ENCODE measurements at regions not wholly inside any gene's neighbourhood (a gene's known extent, or its start where the extent isn't known, plus 50 kb on each side); places are given as distances from the start of the nearest gene placed in this dataset.
"Not testable (repeated sequence)": the region's sequence is repeated elsewhere in the genome, so short reads cannot be mapped to it uniquely, and the experiment has no call there.

DNA sequence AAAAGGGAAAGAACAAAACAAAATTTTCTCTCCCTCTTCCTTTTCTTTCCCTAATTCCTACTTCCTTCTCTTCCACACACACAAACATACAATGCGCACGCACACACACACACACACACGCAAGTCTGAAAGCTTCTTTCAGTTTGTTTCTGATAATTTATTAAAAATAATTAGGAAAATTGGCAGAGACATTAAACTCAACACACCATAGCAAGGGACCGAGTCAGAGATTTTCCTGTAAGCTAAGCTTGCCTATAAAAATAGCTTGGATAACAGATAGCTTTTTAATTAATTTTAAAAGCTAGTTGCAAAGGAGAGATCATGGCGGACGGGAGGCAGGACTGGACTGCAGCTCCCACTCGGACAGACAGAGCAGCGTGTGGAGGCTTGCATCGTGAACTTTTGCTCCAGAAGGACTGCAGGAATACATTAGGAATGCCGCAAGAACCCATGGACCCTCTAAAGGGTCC is 92.6 kb upstream of the MAPK10 start:
- DNase-seq (no peak), ATAC-seq (peak in 2 of 4 donors; percentile 24 to 62), FAIRE-seq (no peak)
- intact Hi-C loops (cut with DNase I), result no loop called here
- no peaks in the 10 kb centered on the region for H3K36me3 ChIP-seq
- no peaks in the 10 kb centered on the region for H3K9me3 ChIP-seq
- no peaks in the 10 kb centered on the region for H3K27me3 ChIP-seq
- 89 to 91% methylated on average over 10 of the region's 10 CpGs for WGBS, 2 donors
- peak overlapping the region in 2 of 4 donors; percentile 13 to 33 for H3K27ac ChIP-seq
- peak overlapping the region in 1 of 4 donors; percentile 14 for H3K4me3 ChIP-seq
- TF ChIP-seq, protein P1, sequence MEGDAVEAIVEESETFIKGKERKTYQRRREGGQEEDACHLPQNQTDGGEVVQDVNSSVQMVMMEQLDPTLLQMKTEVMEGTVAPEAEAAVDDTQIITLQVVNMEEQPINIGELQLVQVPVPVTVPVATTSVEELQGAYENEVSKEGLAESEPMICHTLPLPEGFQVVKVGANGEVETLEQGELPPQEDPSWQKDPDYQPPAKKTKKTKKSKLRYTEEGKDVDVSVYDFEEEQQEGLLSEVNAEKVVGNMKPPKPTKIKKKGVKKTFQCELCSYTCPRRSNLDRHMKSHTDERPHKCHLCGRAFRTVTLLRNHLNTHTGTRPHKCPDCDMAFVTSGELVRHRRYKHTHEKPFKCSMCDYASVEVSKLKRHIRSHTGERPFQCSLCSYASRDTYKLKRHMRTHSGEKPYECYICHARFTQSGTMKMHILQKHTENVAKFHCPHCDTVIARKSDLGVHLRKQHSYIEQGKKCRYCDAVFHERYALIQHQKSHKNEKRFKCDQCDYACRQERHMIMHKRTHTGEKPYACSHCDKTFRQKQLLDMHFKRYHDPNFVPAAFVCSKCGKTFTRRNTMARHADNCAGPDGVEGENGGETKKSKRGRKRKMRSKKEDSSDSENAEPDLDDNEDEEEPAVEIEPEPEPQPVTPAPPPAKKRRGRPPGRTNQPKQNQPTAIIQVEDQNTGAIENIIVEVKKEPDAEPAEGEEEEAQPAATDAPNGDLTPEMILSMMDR (IDR thresholded peaks at IDR 0.05), result no peak
- H3K4me1 ChIP-seq, result no peaks in the 10 kb centered on the region

DNA sequence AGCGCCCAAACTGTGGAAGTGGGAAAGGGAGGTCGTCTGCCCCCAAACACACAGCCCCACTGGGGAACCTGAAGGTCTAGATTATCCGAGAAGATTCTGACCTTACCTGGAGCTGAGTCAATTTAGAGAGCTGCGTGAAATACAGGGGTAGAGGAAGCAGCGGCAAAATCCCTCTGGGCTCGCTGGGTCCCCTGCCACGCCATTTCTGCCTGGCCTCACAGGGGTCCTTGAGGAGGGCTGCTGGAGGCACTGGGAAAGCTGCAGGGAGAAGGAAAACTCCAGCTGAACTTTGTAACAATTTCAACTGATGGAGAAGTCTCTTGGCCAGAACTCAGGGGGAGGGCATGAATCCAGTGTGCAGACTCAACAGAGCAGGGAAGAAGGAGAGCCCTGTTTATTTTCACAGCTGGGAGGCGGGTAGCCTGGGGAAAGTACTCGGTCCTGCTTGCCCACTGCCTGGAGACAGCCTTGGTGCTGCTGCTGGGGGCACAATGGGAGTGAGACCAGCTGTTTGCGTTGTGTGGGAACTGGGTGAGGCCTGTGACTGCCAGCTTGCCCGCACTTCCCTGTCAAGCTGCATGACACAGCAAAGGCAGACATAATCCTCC is 93.2 kb upstream of the MAPK10 start:
- 70 to 74% methylated on average over 11 of the region's 11 CpGs for WGBS, 2 donors
- Histone ChIP-seq H3K4me3 (peak overlapping the region in 1 of 4 donors; percentile 14), H3K27ac (peak overlapping the region in 2 of 4 donors; percentile 13 to 33)

DNA sequence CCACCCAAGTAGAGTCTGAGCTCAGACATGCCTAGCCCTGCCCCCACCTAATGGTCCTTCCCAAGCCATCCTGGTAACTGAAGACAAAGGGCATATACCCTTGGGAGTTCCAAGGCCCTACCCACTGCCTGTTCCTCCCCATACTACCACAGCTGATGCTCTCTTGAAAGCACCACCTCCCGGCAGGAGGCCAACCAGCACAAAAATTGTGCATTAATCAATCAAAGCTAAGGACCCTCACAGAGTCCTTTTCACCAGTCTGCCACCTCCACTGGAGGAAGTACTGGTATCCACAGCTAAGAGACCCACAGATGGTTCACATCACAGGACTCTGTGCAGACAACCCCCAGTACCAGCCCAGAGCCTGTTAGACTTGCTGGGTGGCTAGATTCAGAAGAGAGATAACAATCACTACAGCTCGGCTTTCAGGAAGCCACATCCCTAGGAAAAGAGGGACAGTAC is 93.8 kb upstream of the MAPK10 start:
- H3K9me3 ChIP-seq; H3K27ac ChIP-seq; DNase-seq; H3K4me3 ChIP-seq; H3K27me3 ChIP-seq; H3K36me3 ChIP-seq; FAIRE-seq; H3K4me1 ChIP-seq; intact Hi-C loops (cut with DNase I): not testable (repeated sequence)
- 54 to 69% methylated on average over 2 of the region's 2 CpGs for WGBS, 2 donors
- ATAC-seq, result peak in 1 of 4 donors; percentile 17

More for the DNA sequence above, 93.2 kb upstream of the MAPK10 start:
- Histone ChIP-seq H3K36me3 (no peaks in the 10 kb centered on the region), H3K4me1 (no peaks in the 10 kb centered on the region), H3K27me3 (no peaks in the 10 kb centered on the region), H3K9me3 (no peaks in the 10 kb centered on the region)
- TF ChIP-seq, protein P1 (IDR thresholded peaks at IDR 0.05), result no peak
- peak in 2 of 6 donors; percentile 6 to 19 for DNase-seq
- intact Hi-C loops (cut with DNase I), result no loop called here
- FAIRE-seq, result no peak
- peak in 3 of 4 donors; percentile 56 to 88 (median 69) for ATAC-seq

DNA sequence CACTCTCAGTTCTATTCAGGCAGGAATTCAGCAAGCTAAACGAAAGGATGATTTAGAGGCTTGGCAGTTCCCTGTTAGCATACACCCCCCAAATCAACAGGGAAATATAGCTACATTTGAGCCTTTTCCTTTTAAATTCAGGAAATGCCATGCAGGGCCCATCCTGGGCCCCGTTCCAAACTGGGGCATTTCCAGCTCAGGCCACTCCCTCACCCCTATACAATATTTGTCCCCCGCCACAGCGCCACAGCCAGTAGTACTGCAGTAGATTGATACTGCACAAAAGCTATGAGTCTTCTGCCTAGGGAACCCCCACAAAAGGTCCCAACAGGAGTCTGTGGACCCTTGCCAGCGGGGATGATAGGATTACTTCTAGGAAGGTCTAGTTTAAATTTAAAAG is 102.0 kb upstream of the MAPK10 start:
- DNase-seq (no peak), ATAC-seq (no peak), FAIRE-seq (no peak)
- Histone ChIP-seq H3K27ac (no peak overlapping the region), H3K9me3 (no peaks in the 10 kb centered on the region), H3K27me3 (no peaks in the 10 kb centered on the region), H3K4me3 (no peak overlapping the region), H3K36me3 (no peaks in the 10 kb centered on the region), H3K4me1 (no peaks in the 10 kb centered on the region)
- 90 to 94% methylated on average over 5 of the region's 5 CpGs for WGBS, 2 donors
- TF ChIP-seq, protein P1 (IDR thresholded peaks at IDR 0.05), result no peak
- intact Hi-C loops (cut with DNase I), result no loop called here

DNA sequence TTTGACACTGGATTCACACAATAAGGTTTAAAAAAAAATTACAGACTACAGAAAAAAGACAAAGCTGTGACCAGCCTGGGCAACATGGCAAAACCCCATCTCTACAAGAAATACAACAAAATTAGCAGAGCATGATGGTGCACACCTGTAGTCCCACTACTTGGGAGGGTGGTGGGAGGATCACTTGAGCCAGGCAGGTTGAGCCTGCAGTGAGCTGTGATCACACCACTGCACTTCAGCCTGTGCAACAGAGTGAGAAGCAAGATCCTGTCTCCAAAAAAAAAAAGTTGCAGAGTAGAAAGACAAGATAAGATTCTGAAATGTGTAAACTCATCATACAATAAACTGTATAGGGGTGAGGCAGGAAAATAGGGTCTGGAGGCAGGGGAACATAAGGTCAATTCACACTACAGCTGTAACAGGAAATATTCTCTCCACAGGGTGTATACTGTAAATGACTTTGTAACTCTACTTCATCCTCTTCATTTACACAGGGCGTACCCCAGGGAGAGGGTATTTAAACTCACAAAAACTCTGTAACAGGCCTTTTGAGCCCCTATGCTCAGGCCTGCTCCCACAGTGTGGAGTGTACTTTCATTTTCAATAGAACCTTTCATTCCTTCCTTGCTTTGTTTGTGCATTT is 112.6 kb upstream of the MAPK10 start:
- no peak for ATAC-seq
- Histone ChIP-seq H3K9me3 (no peaks in the 10 kb centered on the region), H3K4me1 (no peaks in the 10 kb centered on the region), H3K27ac (no peak overlapping the region), H3K4me3 (no peak overlapping the region), H3K36me3 (no peaks in the 10 kb centered on the region), H3K27me3 (no peaks in the 10 kb centered on the region)
- no peak for DNase-seq
- FAIRE-seq, result no peak
- 92% methylated on average over 1 of the region's 1 CpG for WGBS, 2 donors
- TF ChIP-seq, protein P1 (IDR thresholded peaks at IDR 0.05), result no peak
- intact Hi-C loops (cut with DNase I), result no loop called here

DNA sequence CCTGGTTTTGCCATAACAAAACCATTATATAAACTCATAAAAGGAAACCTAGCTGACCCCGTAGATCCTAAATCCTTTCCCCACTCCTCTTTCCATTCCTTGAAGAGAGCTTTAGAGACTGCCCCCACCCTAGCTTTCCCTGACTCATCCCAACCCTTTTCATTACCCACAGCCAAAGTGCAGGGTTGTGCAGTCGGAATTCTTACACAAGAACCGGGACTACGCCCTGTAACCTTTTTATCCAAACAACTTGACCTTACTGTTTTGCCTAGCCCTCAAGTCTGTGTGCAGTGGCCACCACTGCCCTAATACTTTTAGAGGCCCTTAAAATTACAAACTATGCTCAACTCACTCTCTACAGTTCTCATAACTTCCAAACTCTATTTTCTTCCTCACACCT is 116.0 kb upstream of the PTPN13 start:
- not testable (repeated sequence) for DNase-seq
- WGBS, 2 donors, result 90 to 94% methylated on average over 4 of the region's 4 CpGs

More for the DNA sequence above, 116.0 kb upstream of the PTPN13 start:
- H3K4me3 ChIP-seq; intact Hi-C loops (cut with DNase I); H3K36me3 ChIP-seq; H3K9me3 ChIP-seq; H3K27ac ChIP-seq; H3K27me3 ChIP-seq; FAIRE-seq; H3K4me1 ChIP-seq; ATAC-seq: not testable (repeated sequence)
